HG03139 (cell line): ENCODE measurements at regions not wholly inside any gene's neighbourhood (a gene's known extent, or its start where the extent isn't known, plus 50 kb on each side); places are given as distances from the start of the nearest gene placed in this dataset.
"Not testable (repeated sequence)": the region's sequence is repeated elsewhere in the genome, so short reads cannot be mapped to it uniquely, and the experiment has no call there.

Source experiments
- ATAC-seq: cut with Tn5 transposase; IDR thresholded peaks from one replicate; pipeline ENCODE4 v1.9.1; 2021; ENCODE audit not compliant: unreplicated experiment

- not testable (repeated sequence) for ATAC-seq
Measured at GRCh38 chr16:16559179-16559740, 180.3 kb downstream of the NPIPA7 start.

DNA sequence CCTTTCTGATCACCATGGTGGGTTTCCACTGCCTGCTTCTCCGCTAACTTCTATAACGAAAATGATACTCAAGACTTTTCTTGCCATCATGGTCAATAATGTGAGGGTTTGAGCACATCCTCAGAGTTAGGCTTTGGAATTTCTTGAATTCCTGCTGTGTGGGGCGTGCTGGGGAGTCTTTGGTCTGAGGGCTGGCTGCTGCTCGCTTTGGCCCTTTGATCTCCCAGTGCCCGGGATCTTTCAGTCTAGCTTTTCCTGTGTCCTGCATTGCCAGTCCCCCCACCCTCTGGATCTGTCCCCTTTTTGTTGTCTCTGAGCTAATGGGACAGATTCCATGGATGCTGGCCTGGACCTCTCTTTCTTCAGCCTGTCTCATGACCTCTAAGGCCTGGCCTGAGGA lies 182.6 kb downstream of the NPIPA7 start:
- not testable (repeated sequence) for ATAC-seq

- not testable (repeated sequence) for ATAC-seq
Measured at GRCh38 chr16:16563962-16564361, 185.0 kb downstream of the NPIPA7 start.

DNA sequence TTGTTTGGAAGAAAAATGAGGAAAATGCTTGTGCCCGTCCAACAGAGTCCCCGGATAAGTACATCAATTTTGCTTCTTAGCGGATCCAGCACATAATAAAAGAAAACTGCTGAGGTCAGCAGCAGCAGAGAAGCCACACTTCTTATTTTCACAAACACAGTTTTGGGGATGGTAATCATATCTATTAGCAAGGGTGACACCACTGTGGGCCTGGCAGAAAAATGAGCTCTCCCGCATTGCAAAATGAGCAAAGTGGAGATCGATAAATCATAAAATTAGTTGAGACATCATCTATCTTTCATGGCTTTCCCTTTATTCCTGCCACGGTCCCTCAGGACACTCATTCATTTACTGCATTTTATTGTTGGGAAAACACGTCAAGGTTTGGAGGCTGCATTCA lies 186.4 kb downstream of the NPIPA7 start:
- not testable (repeated sequence) for ATAC-seq

DNA sequence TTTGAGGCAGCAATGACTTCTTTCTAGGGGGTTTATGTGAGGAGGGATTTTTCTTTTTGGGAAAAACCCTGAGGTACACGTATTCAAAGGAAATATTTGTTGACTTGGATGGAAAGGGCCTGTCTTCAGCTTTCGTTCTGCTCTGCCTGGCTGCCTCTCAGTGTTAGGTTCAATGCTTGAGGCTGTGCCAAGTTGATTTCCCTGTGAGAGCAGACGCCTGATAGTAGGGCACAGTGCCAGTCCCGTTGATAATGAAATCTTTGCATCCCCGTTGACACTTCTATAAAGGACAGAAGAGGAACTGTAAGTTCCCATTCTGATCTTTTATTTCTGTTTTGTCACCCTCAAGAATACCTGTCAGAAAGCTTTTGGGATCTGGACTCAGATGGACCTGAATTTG lies 191.1 kb downstream of the NPIPA7 start:
- ATAC-seq: not testable (repeated sequence)

GRCh38 chr16:16570874-16571273 lies 191.9 kb downstream of the NPIPA7 start:
- not testable (repeated sequence) for ATAC-seq

DNA sequence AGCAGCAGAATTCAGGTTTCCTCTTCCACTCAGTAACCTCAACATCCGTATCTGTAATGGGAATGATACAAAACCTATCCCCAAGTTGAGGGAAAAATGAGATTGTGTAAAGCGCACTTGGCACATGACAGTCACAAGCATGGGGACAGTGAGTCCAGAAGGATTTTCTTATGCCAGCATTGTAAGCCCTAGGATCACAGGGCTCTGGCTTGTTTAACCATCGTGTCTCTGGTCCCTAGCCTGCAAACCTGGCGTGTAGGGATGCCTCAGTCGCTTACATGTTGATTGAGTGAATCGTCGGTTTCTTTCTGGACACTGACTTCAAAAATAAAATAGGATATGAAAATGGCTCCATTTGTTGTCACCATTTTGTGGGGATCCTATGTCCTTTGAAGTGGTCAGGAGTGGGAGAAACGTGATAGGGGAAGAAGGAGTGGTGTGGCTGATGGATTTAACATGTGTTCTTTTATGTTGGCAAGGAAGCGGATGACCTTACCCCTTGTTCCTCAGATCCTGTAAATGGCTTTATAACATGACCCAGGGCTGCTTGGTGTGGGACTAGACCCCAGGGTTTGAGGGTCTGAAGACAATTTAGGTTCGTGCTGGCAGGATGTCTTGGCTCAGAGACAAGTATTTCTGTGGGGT lies 193.3 kb downstream of the NPIPA7 start:
- ATAC-seq: not testable (repeated sequence)

- not testable (repeated sequence) for ATAC-seq
Measured at GRCh38 chr16:16577062-16577461, 198.1 kb downstream of the NPIPA7 start.

DNA sequence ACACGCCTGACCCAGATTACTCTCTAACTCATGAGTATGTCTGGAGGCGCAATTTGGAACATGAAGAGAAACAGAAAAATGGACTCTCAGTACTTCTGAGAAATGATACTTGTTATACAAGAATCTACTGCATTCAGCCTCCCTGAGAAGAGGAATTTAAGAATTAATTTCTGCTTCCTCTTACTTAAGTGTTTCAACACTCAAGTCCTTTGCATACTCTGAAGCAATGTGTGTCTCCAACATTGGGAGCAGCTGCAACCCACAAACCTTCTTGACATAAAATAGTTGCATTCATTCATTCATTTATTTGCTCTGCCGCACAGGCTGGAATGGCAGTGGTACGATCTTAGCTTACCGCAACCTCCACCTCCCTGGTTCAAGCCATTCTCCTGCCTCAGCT lies 199.8 kb downstream of the NPIPA7 start:
- ATAC-seq: no peak

- not testable (repeated sequence) for ATAC-seq
Measured at GRCh38 chr16:16582916-16583315, 204.0 kb downstream of the NPIPA7 start.

DNA sequence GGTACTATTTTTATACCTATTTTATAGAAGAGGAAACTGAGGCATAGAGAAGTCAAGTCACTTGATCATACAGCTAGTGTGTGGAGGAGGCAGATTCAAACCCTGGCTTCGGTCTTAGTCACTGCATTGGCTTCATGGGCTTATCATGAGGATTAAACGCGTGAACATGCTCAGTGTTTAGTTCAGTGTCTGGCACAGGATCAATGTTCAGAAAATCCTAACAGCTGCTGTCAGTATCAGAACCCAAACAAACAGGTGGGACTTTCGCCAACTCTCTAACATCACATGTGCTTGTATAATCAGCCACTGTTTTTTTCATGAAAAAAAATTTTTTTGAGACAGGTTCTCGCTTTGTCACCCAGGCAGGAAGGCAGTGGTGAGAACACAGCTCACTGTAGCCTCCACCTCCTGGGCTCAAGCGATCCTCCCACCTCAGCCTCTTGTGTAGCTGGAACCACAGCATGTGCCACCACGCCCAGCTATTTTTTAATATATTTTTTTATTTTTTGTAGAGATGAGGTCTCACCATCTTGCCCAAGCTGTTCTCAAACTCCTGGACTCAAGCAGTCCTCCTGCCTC lies 207.2 kb downstream of the NPIPA7 start:
- ATAC-seq: not testable (repeated sequence)

DNA sequence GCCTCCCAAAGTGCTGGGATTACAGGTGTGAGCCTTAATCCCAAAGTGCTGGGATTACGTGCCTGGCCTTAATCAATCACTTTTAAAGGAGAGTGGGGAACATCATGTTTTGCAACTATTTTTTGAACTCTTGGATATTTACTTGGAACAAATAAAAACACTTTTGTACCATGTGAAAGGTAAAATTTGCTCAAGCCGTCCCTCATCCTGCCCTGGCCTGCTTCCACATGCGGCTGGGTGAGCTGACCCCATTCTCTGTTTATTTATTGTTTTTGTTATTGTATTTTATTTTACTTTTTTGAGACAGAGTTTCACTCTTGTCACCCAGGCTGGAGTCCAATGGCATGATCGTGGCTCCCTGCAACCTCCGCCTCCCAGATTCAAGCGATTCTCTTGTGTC lies 208.0 kb downstream of the NPIPA7 start:
- not testable (repeated sequence) for ATAC-seq

DNA sequence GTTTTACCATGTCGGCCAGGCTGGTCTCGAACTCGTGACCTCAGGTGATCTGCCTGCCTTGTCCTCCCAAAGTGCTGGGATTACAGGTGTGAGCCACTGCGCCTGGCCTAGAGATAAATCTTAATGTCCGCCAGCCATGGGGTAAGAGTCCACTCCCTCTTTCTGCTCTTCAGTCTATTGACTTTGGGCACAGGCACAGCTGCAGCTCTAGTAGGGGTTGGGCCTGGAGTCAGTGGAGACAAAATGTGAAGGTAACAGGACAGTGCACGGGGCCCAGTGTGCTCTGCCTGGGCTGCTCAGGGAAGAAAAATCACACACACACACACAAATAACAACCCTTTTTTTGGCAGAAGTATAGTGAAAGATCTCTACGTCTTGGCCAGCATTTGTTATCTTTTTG lies 209.5 kb downstream of the NPIPA7 start:
- not testable (repeated sequence) for ATAC-seq

DNA sequence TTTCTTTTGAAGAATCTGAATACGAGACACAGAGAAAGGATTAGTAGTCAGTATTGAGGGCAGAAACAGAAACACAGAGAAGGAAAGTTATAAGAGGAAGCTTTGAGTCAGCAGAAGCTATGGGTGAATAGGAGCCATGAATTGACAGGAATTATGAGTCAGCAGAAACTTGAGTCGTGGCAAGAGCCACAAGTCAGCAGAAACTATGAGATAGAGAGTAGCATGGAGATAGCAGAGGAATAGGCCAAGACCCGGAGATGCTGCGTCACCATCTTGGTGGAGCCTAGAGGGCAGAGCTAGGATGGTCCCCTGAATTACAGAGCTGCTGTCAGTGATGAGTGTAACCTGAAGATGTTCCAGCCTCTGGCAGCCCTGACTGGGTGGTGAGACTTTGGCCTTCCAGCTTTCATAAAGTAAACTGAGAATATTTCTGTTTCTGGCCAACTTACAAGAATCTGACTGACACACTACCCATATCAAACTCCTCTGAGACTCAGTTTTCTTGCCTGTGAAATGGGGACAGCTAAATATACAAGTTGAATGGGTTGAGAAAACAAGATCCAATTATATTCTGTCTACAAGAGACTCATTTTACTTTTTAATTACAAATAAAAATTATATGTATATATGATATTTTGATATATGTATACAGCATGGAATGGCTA lies 211.8 kb downstream of the NPIPA7 start:
- not testable (repeated sequence) for ATAC-seq

DNA sequence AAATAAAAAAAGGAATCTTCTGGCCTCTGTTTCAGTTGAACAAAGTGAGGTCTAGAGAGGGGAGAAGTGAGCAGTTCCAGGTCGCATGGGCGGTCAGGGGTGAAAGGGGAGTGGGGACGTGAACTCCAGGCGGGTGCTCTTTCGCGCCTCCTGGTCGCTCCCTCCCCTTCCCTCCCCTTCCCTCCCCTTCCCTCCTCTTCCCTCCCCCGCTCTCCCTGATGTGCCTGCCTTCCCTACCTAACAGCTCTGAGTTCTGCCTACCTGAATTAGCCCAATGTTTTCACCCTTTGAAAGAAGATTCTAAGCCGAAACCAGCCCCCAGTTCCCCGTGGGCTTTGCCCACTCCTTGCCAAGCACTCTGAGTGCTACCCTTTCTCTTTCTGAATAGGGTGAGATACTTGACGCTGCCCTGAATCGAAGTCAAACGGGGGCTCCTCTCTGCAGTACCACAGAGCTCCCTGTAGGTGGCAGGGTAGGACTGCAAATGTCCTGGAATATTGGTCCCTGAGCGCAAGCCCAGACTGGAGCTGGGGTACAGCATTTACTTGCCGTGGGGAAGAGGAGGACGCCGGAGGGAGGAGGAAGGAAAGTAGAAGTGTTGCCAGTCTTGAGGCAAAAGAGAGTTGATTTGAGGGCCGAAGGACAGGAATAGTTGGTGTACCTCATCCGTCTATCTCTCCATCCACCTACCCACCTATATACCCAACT lies 214.4 kb downstream of the NPIPA7 start:
- not testable (repeated sequence) for ATAC-seq

DNA sequence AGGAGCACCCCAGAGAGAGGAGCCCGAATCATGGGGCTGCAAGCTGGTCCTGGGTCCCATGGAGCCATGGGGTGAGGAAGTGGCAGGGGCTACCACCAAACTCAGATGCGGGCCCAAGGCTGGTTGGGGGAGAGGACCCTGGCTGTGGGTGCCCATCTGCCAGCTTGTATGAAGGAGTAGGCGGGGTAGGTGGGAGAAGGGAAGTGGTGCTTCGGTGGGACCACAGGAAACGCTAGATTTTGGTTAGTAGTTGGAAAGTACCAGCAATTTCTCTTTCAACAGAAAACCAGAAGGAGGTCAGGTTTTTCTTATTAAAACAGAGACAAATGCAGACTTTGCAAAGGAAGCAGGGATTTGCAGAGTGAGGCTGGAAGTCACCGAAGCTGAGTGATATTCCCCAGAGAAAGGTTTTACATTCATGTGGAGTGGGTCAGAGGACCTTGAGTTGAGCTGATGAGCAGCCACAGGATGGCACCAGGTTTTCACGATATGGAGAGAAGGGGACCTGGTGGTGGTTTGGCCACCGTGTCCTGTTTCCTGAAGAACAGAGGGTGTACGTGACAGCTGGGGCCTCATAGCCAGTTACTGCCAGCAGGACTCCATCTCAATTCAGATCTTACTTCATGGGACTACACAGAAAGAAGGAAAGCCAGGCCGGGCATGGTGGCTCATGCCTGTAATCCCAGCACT lies 216.2 kb downstream of the NPIPA7 start:
- not testable (repeated sequence) for ATAC-seq

DNA sequence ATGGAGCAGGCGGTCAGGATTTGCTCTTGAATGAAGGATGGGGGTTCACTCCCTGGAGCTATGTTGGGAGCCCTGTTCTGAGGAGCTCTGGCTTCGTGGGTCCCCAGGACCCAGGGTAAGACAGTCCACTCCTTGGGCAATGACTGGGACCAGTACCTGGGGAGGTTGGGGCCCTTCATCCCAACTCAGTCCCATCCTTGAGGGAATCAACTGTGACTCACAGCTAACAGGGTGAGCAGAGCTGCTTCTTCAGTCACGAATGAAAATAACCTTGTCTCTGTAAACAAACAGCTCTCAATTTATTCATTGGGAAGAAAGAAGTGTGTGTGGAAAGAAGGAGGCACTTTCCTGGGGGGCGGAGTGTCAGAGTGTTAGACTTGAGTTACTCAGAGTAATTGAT lies 222.3 kb downstream of the NPIPA7 start:
- not testable (repeated sequence) for ATAC-seq

- ATAC-seq: not testable (repeated sequence)
Measured at GRCh38 chr16:16607401-16608082, 228.6 kb downstream of the NPIPA7 start.

- not testable (repeated sequence) for ATAC-seq
Measured at GRCh38 chr16:16609627-16610026, 230.7 kb downstream of the NPIPA7 start.

DNA sequence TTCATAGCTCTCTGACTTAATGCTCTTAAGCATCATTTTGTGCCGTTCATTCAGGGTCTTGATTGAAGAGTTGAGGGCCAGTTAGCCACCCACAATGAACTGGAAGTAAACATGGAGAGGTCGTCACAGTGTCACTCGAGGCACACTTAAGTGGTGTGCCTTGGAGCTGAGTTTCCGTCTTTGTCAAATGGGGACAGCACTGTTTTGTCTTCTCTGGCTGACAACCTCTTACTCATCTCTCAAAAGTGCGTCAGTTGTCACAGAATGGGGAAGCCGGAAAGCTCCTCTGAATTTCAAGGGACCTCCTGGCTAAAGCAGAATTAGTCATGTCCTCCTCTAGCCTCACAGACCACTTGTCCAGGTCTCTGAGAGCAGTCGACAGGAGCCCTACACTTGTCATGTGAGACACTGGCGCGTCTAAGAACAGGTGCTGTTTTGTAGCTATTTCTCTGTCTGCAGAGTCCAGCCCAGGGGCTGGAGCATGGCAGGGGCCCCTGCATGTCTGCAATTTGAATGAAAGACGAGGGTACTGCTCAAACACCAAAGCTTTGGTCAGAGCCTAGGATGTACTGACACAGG lies 231.5 kb downstream of the NPIPA7 start:
- not testable (repeated sequence) for ATAC-seq
